Hematopoietic multipotent progenitor cell treated with erythropoietin and hydrocortisone succinate and interleukin-3 and kit ligand, for 17 days (in vitro differentiated cells): ENCODE measurements at regions not wholly inside any gene's neighbourhood (a gene's known extent, or its start where the extent isn't known, plus 50 kb on each side); places are given as distances from the start of the nearest gene placed in this dataset.

ENCODE experiments used
- DNase-seq: peaks from one replicate; pipeline ENCODE4 v3.0.0-alpha.2; 2015; ENCODE audit warnings: low spot score

- DNase-seq, result no peak
These were observed 125.7 kb upstream of the NBEA start for GRCh38 chr13:34816245-34816884.

GRCh38 chr13:34816908-34817665 lies 125.0 kb upstream of the NBEA start:
- no peak for DNase-seq

- no peak for DNase-seq
These were observed 119.4 kb upstream of the NBEA start for GRCh38 chr13:34822650-34823049.

- DNase-seq, result no peak
These were observed 115.6 kb upstream of the NBEA start for GRCh38 chr13:34826432-34826831.

GRCh38 chr13:34833562-34834182 lies 108.4 kb upstream of the NBEA start:
- DNase-seq, result no peak

GRCh38 chr13:34842466-34842865 lies 99.6 kb upstream of the NBEA start:
- no peak for DNase-seq

- DNase-seq, result no peak
These were observed 94.3 kb upstream of the NBEA start for GRCh38 chr13:34847766-34848165.

GRCh38 chr13:34849406-34849805 lies 92.7 kb upstream of the NBEA start:
- no peak for DNase-seq

- DNase-seq, result no peak
These were observed 88.9 kb upstream of the NBEA start for GRCh38 chr13:34853161-34853560.

GRCh38 chr13:34857558-34858325 lies 84.3 kb upstream of the NBEA start:
- DNase-seq, result no peak

- no peak for DNase-seq
These were observed 79.8 kb upstream of the NBEA start for GRCh38 chr13:34862311-34862710.

GRCh38 chr13:34862716-34863115 lies 79.4 kb upstream of the NBEA start:
- no peak for DNase-seq

- DNase-seq, result no peak
These were observed 78.5 kb upstream of the NBEA start for GRCh38 chr13:34863360-34864135.

- DNase-seq, result no peak
These were observed 77.4 kb upstream of the NBEA start for GRCh38 chr13:34864671-34865070.

GRCh38 chr13:34867590-34867989 lies 74.5 kb upstream of the NBEA start:
- DNase-seq, result no peak

- no peak for DNase-seq
These were observed 73.3 kb upstream of the NBEA start for GRCh38 chr13:34868733-34869132.

GRCh38 chr13:34869696-34870095 lies 72.4 kb upstream of the NBEA start:
- DNase-seq, result no peak

GRCh38 chr13:34878329-34878728 lies 63.7 kb upstream of the NBEA start:
- DNase-seq, result no peak

GRCh38 chr13:34879851-34880250 lies 62.2 kb upstream of the NBEA start:
- DNase-seq, result no peak

GRCh38 chr13:34881494-34881893 lies 60.6 kb upstream of the NBEA start:
- DNase-seq, result no peak

- DNase-seq, result no peak
These were observed 58.7 kb upstream of the NBEA start for GRCh38 chr13:34883396-34883795.

- DNase-seq, result no peak
These were observed 57.7 kb upstream of the NBEA start for GRCh38 chr13:34884366-34884765.
